H4 (cell line): ENCODE measurements at regions not wholly inside any gene's neighbourhood (a gene's known extent, or its start where the extent isn't known, plus 50 kb on each side); places are given as distances from the start of the nearest gene placed in this dataset.
A peak's percentile ranks its signal among the peaks of the same experiment; 100 is the strongest.

Source experiments
- DNase-seq: peaks from one replicate; pipeline ENCODE4 v3.0.0-alpha.2; 2015; ENCODE audit warnings: low spot score

DNA sequence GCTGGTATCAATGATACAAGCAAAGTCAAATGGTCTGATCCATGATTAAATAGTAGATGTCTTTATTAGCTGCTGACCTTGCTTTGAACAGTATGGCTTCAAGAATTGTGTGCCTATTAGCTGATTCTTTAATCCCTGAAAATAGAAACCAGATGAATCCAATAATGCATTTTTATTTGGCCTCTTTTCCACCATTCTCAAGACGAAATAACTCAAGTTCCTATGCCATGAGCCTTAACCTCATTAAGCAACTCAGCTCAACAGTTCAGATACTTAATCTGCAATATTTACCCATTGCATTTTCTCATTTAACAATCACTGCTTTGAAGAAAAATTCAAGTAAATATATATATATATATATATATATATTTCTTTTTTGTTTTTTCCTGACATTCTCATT, 588.6 kb upstream of the MEF2C start:
- DNase-seq = no peak

DNA sequence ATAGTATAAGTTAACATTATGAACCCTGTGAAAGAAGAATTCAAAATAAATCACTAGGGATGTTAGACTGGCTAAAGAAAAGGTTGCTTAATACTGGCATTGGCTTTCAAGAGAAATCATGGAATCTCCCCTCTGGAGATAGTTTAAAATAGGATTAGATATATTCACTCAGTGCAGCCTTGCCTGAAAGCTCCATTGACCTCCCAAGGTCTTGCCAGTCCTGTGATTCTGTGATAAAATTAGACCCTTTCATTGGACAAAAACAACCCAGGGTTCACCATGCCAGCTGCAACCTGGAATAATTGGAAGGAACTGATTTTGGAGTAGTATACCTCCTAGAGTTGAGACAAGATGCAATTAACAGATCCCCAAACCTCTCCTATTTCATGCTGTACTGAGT, 588.1 kb upstream of the MEF2C start:
- DNase-seq = no peak

DNA sequence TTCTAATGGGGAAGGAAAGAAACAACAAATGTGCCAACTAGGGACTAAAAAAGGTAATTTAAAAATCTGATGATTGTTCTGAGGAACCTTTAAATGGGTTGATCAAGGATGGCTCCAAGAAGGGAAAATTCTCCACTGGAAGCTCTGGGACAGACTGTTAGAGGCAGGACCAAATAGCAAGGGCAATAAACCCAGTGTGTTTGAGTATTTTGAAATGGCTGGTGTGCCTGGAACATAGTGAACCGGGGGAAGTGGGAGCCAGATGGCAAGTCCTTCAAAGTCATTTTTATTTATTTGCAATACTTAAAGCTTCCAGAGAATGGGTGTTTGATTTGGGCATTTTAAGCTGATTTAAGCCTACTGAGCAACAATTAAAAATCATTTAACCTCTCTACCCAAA, 587.7 kb upstream of the MEF2C start:
- DNase-seq = no peak

DNA sequence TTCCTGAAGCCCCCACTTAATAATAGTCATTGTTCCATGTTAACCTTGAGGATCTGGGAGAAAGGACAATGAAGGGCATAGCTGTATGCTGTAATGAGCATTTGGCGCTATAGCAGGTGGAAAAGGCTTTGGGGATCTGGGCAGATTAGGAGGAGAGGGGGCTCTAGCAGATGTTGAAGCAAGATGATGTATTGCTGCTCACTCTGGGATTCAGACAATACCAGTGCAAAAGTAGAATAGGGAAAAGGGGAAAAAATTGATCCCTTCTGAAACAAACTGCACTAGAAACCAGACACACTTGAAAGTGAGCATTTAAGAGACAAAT, 575.3 kb upstream of the MEF2C start:
- DNase-seq = no peak

DNA sequence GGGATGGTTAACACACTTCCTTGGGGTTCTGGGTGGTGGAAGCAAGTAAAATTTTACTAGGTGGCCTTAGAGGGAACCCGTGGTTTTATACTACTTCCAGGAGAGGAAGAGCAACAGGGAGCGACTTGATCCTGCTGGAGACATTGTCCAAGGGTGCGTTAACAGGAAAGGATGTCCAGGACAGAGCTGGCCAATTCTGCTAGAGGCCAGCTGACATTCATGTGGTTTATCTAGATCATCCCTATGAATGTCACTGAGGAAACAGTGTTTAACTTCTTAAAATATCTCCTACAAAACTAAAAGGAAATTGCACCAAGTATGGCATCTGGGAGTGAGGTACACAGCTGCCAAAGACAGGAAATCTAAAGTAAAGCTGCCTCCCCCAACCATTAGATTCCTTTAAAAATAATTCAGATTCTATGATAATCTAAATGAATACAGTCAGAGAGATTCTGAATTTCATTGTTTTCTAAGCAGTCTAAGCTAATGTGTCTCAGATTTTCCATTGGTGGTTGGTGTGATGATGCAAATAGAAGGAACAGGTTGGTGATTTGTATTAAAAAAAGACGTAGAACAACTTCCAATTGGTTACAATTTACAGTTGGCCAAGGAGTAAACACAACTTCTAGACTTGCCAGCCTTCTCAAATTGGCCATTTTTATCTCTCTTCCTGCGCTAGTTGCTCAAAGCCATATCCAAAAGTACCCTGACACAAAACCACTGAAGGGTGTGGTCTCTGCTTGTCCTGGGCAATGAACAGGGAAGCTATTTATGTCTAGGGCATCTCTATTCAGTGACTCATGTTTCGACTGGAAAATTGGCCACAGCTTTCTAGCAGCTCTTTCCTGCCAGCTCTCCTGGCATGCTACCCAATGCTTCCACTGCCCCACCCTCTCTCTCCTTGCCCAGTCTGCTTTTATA, 574.7 kb upstream of the MEF2C start:
- peak; percentile 96 for DNase-seq

DNA sequence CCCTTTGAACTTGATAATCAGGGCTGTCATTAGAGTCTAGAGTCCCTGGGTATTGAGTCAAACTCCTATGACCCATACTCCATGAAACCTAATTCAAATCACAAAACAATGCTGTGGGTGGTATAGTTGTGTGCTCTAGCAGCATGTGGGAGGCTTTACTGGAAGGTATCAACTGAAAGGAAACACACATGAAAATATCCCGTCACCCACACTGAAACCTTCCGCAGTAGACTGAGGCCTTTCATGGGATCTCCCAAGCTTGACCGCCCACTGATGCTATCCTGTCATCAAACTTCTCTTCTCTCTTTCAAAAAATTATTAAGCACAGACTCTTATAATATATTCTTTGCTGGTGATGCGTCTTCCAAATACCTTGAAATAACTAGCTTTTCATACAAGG, 569.1 kb upstream of the MEF2C start:
- DNase-seq = no peak

DNA sequence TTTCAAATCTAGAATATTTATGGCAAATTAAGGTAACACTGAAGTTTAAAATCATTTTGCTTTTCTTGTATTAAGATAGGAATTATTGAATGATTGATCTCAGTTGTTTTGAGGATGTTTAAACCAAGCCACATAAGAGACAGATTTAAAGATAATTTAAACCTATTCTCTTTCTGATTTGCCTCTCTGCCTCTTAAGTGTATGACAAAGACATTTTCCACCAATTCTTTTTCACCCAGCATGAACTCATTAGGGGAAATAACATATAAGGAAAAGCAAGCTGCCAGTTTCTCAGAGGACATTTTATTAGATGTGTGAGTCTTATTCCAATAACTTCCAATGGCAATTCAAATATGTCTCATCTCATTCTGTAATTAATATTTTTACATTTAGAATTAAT, 568.3 kb upstream of the MEF2C start:
- DNase-seq = no peak

DNA sequence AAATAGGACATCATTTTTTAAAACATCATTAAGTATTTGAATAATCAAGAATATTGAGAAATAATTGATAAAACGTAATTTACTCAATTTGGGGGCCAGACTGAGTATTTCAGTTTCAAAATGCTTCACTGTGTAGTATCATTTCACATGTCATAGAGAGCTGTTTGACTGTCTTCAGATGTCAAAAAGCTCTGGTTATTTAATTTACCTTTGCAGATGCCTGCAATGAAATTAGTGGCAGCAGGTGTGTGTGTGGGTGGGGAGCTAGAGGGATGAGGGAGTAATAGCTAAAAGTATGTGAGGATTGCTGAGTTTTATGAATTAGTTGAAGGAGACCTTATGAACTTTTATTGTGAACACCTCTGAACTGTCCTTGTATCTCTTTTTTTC, 567.2 kb upstream of the MEF2C start:
- DNase-seq = no peak

DNA sequence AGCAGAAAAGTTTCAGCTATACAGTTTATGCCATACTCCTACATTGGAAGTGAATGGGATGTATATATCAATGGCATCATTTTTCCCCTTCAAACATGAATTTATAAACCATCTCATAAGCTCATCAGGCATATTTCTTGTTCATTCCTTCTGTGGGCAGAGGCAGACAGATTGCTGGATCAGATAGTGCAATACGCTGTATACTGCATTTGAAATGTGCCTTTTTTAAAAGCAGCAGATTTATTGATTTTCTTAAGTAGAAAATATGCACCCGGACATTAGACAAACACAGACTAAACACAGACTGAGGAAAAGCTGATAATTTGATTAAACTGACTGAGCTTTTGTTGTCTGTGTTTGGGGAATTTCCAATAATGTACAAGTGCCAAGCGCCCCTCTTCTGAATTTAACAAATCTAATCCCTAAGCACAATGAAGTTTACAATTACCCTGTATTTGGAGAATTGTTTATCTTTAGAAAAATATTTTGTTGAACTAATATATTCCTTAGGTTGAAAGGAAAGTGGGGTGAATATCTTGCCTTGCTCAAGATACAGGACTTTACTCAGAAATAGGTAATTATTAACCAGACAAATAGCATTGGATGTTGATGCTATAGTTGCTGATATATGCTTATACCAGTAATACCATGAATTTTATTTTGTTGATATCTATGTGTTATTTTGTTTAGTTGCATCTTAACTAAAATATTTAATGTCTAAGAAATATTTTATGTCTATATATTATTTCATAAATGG, 566.6 kb upstream of the MEF2C start:
- no peak for DNase-seq

DNA sequence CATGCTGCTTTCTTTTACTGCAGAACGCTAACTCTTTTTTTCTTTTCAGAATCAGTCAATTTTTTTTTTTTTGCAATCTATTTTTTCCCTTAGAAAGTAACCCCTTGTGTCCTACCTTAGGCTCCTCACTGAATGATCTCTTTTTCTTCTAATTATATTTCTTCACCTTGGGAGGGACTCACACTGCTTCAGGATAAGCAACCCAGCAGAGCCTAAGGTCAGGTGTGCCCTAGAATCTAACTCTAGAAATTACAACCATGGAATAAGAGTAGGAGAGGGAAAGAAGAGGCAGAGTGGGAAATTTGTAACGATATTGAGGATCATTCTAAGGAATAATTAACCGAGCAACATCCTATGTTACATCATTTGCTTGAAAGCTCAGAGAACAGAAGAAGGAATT, 564.0 kb upstream of the MEF2C start:
- no peak for DNase-seq

DNA sequence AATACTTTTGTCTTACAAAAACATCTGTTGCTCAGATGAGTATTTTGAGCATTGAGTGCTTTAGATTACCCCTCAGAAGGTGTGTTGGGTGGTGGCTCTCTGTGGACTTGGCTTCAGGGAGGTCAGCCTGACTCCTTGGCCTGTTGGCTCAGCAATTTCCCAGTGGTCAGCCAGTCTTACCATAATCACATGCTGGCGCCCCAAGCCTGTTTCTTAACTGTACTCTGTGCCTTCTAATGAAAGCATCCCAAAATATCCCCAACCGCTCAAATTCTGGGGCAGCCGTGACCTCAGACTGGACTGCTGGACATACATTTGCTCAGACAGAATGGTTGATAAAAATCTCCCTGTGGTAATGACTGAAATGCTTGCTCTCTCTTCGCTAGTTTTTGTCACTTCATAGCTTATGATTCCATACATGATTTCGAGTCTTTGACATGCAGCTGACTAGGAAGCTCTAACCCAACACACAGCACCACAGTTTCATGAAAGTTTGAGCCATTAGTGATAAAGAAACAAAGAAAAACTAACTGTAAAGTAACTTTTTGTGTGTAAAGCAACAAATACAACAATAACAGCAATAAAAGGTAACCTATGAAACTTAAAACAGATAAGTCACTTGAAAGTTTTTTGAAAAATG, 562.2 kb upstream of the MEF2C start:
- no peak for DNase-seq

DNA sequence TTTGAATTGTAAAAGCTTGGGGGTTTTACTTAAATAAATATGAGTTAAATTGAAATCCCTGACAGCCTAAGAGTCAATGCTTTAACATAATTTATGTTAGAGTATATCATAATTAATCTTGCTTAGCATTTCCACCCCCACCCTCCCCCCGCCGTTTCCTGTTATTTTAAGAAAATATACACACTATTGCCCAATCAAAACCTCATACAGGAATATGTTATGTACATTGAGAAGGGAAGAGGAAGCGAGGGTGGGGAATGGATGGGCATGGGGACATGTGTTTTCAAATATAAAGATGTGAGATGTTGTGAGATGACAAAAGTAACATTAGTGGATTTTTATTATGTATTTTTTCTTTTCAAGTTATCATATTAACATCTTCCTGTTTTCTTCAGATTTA, 561.1 kb upstream of the MEF2C start:
- DNase-seq = no peak

DNA sequence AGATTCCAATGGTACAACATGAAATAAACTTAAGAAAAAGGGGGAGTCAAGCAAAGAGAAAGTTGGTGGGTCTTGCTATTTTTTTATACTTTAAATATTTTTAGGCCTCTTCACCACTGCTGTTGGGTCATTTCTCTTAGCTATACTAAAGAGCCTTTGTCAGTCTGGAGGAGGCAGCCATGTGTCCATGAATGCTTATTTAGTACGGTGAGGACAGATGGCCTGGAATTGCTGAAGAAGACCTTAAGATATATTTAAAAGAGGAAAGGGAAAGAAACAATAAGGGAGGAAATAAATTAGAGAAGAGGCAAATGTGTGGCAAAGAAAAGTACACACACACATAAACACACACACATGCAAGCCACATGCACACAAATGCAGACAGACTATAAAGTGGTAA, 560.5 kb upstream of the MEF2C start:
- DNase-seq = no peak

DNA sequence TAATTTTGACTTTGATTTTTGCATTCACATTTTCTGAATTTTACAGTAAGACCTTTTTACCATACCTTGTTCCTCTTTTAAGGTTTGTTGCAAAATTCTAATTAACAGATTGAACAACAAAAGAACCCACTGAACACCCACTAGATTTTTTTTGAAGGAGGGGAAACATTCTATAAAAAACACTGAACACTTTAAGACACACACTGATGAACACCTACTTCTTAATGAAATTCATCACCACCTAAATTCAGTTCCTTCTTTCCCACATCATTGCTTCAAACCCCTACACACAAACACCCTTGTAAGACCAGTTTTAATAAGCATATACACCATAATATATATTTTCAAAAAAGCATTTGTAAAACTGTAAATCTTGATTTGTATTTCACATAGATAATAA, 559.0 kb upstream of the MEF2C start:
- DNase-seq = no peak

DNA sequence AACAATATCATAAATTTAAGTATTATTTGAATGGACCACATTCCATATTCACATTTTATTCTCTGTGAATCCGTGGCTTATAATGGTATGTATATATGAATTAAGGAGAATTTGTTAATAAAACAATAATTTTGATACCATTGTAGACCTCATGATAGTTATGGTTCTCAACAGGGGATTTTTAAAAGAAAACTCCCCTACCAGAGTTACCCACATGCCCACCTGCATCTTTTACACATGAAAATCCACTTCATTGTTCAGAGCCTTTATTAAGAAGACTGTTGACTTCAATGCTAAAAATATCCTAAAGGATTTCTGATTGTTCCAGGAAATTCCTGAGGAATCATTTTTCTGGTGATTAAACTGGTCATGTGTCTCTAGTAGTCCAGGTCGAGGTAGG, 557.7 kb upstream of the MEF2C start:
- DNase-seq = no peak

DNA sequence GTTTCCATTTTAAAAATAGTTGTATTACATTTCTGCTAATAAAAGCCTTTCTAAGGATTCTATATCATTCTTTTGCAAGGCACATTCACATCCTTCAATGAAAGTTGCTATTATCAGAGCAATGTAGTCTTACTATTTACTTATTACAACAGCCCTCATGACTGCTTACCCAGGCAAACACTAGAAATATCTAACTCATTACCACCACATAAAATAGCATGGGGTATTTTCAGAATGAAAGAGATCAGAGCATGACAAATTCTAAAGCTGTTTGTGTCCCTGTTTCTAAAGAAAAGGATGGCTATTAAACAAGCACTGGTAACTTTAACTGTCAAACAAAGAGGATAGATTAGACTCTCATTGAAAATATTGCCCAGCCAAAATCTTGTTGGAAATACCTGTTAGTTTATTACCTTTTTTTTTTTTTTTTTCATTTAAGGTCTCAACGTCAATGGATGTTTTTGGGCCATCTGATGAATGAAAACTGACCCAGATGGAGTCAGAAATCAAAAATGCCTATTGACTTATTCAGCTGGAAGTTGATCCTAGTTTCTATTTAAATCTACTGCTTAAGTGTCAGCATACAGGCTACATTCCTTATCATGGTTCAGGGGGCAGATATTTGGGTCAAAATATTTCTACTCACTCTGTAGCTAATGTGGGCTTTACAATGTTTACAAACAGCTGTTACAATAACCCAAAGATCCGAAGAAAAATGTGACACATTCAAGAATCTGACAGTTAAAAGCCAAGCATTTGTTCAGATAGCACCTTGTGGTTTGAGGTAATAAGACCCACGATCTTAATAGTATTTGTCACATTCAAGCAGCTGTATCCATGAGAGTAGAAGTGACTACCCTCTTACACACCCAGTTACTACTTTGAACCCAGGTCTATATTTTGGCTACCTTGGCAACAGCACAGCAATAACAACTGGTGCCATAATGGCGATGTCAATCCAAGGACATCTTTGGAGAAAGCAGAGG, 554.8 kb upstream of the MEF2C start:
- DNase-seq = no peak

DNA sequence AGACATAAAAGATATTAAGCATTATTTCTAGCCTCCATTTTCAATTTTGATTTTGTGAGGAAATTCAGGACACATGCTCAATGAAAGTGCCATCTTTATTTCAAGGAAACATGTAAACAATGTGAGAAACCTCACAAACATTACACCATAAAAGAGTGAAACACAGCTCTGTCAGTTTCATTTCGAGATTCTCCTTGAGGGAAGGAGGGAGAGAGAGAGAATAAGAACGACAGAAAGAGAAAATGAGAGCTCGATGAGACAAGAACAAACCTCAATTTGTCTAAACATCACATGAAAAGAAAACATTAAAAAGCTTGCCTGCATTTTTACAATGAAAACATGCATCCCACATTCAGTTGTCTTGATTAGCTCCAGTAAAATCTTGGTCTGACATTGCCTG, 553.5 kb upstream of the MEF2C start:
- no peak for DNase-seq

DNA sequence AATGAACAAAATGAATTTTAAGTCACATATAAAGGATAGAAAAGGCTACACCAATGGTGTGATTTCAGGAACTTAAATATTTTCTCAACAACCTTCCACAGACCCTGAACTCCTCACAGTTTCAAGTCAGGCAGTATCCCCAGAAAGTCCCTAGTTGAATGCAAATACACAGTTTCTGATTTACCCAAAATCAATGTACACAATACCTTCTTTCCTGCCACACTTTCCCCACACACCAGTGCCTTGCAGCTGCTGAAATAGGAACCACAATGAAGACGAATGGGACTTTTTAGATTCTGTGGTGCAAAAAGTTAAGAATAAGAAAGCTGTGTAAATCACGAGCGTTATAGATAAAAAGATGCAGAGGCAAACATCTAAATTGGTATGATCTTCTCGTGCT, 552.4 kb upstream of the MEF2C start:
- no peak for DNase-seq

DNA sequence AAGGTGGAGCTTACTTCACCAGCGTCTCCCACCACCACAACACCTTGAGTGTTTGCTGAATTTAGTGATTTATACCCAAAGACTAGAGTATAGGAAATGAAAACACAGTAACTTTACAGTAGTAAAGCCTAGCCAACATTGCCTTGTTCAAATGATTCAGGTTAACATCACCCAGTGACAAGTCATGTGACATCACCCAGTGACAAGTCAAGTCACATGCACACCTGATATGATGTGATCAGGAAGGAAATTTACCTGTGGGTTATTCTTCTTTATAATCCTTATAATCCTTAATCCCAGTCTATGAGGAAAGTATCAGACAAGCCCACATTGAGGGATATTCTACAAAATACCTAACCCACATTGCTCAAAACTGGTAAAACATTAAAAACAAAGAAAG, 545.6 kb upstream of the MEF2C start:
- no peak for DNase-seq

DNA sequence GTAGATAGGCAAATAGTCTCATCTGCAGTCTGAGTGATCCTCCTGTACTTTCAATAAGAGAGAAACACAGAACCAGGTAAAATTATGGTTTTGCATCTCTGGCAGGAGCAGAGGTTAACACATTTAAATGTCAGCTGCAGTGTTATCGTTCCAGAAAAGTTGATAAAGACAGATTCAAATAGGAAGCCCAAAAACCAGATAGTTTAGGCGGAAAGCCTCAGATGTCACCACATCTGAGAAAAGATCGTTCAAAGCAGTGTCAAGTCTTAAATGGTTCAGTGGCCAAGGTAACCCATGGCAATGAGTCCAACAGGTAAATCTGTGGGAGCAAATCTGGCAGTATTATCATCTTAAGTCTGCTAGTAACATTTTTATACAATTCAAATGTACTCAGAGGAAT, 542.1 kb upstream of the MEF2C start:
- DNase-seq = no peak

DNA sequence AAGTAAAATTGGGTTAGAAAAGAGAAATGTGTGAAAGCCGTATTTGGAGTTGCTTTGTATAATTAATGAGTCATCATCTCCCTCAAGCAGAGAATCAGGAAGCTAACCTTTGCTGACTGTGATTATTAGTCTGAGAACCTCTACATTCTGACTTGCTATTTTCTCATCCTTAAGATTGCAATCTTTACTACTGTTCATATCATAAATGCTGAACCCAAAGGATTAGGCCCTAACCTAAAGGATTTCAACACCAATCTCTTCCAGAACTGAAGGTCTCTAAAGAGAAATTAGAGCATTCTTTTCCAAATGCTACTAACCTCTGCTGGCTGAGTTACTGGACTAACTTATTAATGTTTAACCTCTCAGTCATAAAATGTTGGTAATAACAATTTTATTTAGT, 538.1 kb upstream of the MEF2C start:
- peak; percentile 27 for DNase-seq
